ENCODE measurements at regions not wholly inside any gene's neighbourhood (a gene's known extent, or its start where the extent isn't known, plus 50 kb on each side); places are given as distances from the start of the nearest gene placed in this dataset.

DNA sequence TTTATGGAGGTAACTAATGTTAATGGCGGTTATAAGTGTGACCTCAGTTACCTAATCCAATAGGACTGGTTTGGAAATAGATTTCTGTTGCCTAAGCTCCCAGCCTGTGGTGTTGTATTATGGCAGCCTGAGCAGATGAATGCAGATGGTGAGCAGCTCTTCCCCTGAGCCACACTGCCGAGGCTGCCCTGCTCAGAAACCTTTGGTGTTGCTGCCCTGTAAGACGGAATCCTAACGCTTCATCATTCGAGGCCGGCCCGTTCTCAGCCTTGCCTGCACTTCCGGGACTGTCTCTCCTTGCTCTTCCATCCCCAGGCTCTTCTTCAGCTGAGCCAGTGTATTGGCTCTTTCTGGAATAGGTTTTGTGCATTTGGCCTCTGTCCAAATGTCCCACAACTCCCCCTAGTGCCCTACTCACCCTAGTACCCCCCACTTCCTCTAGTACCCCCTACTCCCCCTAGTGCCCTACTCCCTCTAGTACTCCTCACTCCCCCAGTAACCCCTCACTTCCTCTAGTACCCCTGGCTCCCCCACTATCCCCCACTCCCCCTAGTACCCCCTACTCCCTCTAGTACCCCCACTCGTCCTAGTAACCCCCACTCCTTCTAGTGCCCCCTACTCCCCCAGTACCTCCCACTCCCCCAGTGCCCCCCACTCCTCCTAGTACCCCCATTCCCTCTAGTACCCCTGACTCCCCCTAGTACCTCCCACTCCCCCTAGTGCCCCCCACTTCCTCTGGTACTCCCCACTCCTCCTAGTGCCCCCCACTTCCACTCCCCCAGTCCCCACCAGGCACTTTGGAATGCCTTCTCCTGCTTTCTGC, 106.0 kb upstream of the TAF1B start:
- no peaks in the 10 kb centered on the region for H3K27me3 ChIP-seq (ENCODE audit: control insufficient read depth in 1 of 2, insufficient read depth in 2 of 2, low read length in 2 of 2)
- H3K36me3 ChIP-seq (ENCODE audit: control insufficient read depth in 1 of 2, insufficient read depth in 2 of 2, low read length in 2 of 2): no peaks in the 10 kb centered on the region
- no peak overlapping the region for H3K27ac ChIP-seq (ENCODE audit: low read depth, low read length)
- no peak overlapping the region for H3K4me3 ChIP-seq (ENCODE audit: low read depth in 1 of 2, low read length in 2 of 2)
- H3K4me1 ChIP-seq (ENCODE audit: control insufficient read depth in 1 of 2, insufficient read depth in 2 of 2, low read length in 2 of 2): peaks cover 6 to 19% of the 10 kb centered on the region in 2 donors
- no peak overlapping the region for H3K9ac ChIP-seq (ENCODE audit: low read depth in 1 of 2, low read length in 2 of 2)
- no peaks in the 10 kb centered on the region for H3K9me3 ChIP-seq (ENCODE audit: control insufficient read depth in 1 of 2, low read length in 2 of 2)

- Histone ChIP-seq H3K27ac (ENCODE audit: low read depth, low read length) (no peak overlapping the region), H3K4me3 (ENCODE audit: low read depth in 1 of 2, low read length in 2 of 2) (no peak overlapping the region), H3K9me3 (ENCODE audit: control insufficient read depth in 1 of 2, low read length in 2 of 2) (no peaks in the 10 kb centered on the region), H3K4me1 (ENCODE audit: control insufficient read depth in 1 of 2, insufficient read depth in 2 of 2, low read length in 2 of 2) (peaks cover 6 to 19% of the 10 kb centered on the region in 2 donors), H3K36me3 (ENCODE audit: control insufficient read depth in 1 of 2, insufficient read depth in 2 of 2, low read length in 2 of 2) (no peaks in the 10 kb centered on the region), H3K27me3 (ENCODE audit: control insufficient read depth in 1 of 2, insufficient read depth in 2 of 2, low read length in 2 of 2) (no peaks in the 10 kb centered on the region), H3K9ac (ENCODE audit: low read depth in 1 of 2, low read length in 2 of 2) (no peak overlapping the region)
Measured at GRCh38 chr2:9738062-9738461, 105.2 kb upstream of the TAF1B start.

- H3K27ac ChIP-seq (ENCODE audit: low read depth, low read length): no peak overlapping the region
- no peaks in the 10 kb centered on the region for H3K36me3 ChIP-seq (ENCODE audit: control insufficient read depth in 1 of 2, insufficient read depth in 2 of 2, low read length in 2 of 2)
Measured at GRCh38 chr2:9738535-9739496, 104.5 kb upstream of the TAF1B start.

DNA sequence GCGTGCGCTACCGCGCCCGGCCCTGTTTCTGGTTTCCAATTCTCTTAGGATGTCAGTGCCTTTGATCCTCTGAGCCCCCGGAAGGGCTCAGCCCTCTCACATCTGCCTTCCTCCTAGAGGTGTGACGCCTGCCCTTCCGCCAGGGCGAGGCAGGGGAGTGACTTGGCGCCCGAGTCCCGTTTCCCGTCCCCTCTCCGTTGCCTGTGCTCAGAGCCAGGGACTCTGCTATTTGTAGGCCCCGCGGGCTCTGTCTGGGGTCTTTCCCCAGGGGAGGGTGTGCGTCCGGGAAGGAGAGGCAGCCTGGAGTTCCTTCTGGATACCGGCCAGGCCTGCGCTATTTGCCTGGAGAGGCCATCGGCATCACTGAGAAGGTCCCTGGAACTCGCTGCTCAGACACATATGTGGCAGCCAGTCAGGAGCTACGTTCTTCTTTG, 103.7 kb upstream of the TAF1B start:
- Histone ChIP-seq H3K9ac (ENCODE audit: low read depth in 1 of 2, low read length in 2 of 2) (peak overlapping the region; percentile 37 to 69), H3K27me3 (ENCODE audit: control insufficient read depth in 1 of 2, insufficient read depth in 2 of 2, low read length in 2 of 2) (no peaks in the 10 kb centered on the region), H3K4me1 (ENCODE audit: control insufficient read depth in 1 of 2, insufficient read depth in 2 of 2, low read length in 2 of 2) (peaks cover 6 to 23% of the 10 kb centered on the region in 2 donors), H3K36me3 (ENCODE audit: control insufficient read depth in 1 of 2, insufficient read depth in 2 of 2, low read length in 2 of 2) (no peaks in the 10 kb centered on the region), H3K4me3 (ENCODE audit: low read depth in 1 of 2, low read length in 2 of 2) (peak overlapping the region; percentile 60 to 71), H3K9me3 (ENCODE audit: control insufficient read depth in 1 of 2, low read length in 2 of 2) (no peaks in the 10 kb centered on the region), H3K27ac (ENCODE audit: low read depth, low read length) (no peak overlapping the region)

More at GRCh38 chr2:9738535-9739496, 104.5 kb upstream of the TAF1B start:
- H3K9ac ChIP-seq (ENCODE audit: low read depth in 1 of 2, low read length in 2 of 2): peak overlapping the region; percentile 37 to 69
- no peaks in the 10 kb centered on the region for H3K9me3 ChIP-seq (ENCODE audit: control insufficient read depth in 1 of 2, low read length in 2 of 2)
- H3K4me3 ChIP-seq (ENCODE audit: low read depth in 1 of 2, low read length in 2 of 2): peak overlapping the region; percentile 60 to 71
- H3K27me3 ChIP-seq (ENCODE audit: control insufficient read depth in 1 of 2, insufficient read depth in 2 of 2, low read length in 2 of 2): no peaks in the 10 kb centered on the region
- peaks cover 6 to 19% of the 10 kb centered on the region in 2 donors for H3K4me1 ChIP-seq (ENCODE audit: control insufficient read depth in 1 of 2, insufficient read depth in 2 of 2, low read length in 2 of 2)

- Histone ChIP-seq H3K27ac (ENCODE audit: low read depth, low read length) (no peak overlapping the region), H3K9me3 (ENCODE audit: control insufficient read depth in 1 of 2, low read length in 2 of 2) (no peaks in the 10 kb centered on the region), H3K4me3 (ENCODE audit: low read depth in 1 of 2, low read length in 2 of 2) (no peak overlapping the region), H3K4me1 (ENCODE audit: control insufficient read depth in 1 of 2, insufficient read depth in 2 of 2, low read length in 2 of 2) (peaks cover 6 to 26% of the 10 kb centered on the region in 2 donors), H3K9ac (ENCODE audit: low read depth in 1 of 2, low read length in 2 of 2) (no peak overlapping the region), H3K36me3 (ENCODE audit: control insufficient read depth in 1 of 2, insufficient read depth in 2 of 2, low read length in 2 of 2) (no peaks in the 10 kb centered on the region), H3K27me3 (ENCODE audit: control insufficient read depth in 1 of 2, insufficient read depth in 2 of 2, low read length in 2 of 2) (no peaks in the 10 kb centered on the region)
Measured at GRCh38 chr2:9740382-9741073, 102.7 kb upstream of the TAF1B start.

DNA sequence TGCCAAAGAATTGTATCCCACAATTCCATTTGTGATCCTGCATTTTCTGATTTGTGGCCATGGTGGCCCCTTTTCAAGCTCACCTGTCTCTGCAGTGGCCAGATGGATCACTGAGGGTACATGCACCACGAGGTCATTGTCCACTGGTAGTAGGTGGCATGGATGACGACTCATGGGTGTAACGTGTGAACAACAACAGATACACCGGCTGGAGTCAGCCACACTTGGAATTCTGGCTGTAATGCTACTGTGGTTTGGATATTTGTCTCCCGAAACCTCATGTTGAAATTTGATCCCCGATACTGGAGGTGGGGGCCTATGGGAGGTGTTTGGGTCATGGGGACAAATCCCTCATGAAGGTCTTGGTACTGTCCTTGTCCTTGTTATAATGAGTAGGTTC, 102.2 kb upstream of the TAF1B start:
- H3K9ac ChIP-seq (ENCODE audit: low read depth in 1 of 2, low read length in 2 of 2): no peak overlapping the region
- no peak overlapping the region for H3K4me3 ChIP-seq (ENCODE audit: low read depth in 1 of 2, low read length in 2 of 2)
- no peaks in the 10 kb centered on the region for H3K9me3 ChIP-seq (ENCODE audit: control insufficient read depth in 1 of 2, low read length in 2 of 2)
- no peaks in the 10 kb centered on the region for H3K27me3 ChIP-seq (ENCODE audit: control insufficient read depth in 1 of 2, insufficient read depth in 2 of 2, low read length in 2 of 2)
- peaks cover 6 to 26% of the 10 kb centered on the region in 2 donors for H3K4me1 ChIP-seq (ENCODE audit: control insufficient read depth in 1 of 2, insufficient read depth in 2 of 2, low read length in 2 of 2)
- no peaks in the 10 kb centered on the region for H3K36me3 ChIP-seq (ENCODE audit: control insufficient read depth in 1 of 2, insufficient read depth in 2 of 2, low read length in 2 of 2)
- H3K27ac ChIP-seq (ENCODE audit: low read depth, low read length): no peak overlapping the region

DNA sequence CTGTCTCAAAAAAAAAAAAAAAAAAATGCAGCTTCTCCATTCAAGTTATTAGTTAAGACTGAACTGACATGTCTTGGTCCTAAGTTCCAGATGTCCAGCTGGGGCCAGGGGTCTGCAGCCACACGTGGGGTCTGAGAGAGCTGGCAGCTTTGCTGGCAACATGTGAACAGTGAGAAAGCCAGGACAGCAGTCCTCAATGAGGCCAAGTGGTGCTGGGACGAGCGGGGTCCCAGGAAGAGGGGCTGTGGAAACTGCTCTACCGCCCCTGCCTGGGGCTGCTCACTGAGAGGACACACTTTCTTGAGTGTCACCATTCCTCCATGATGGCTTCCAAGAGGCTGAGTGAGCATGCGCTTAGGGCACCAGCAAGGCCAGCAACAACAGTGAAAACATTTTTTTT, 100.7 kb upstream of the TAF1B start:
- H3K9ac ChIP-seq (ENCODE audit: low read depth in 1 of 2, low read length in 2 of 2): no peak overlapping the region
- peaks cover 6 to 26% of the 10 kb centered on the region in 2 donors for H3K4me1 ChIP-seq (ENCODE audit: control insufficient read depth in 1 of 2, insufficient read depth in 2 of 2, low read length in 2 of 2)
- no peak overlapping the region for H3K4me3 ChIP-seq (ENCODE audit: low read depth in 1 of 2, low read length in 2 of 2)
- no peaks in the 10 kb centered on the region for H3K36me3 ChIP-seq (ENCODE audit: control insufficient read depth in 1 of 2, insufficient read depth in 2 of 2, low read length in 2 of 2)
- no peak overlapping the region for H3K27ac ChIP-seq (ENCODE audit: low read depth, low read length)
- H3K9me3 ChIP-seq (ENCODE audit: control insufficient read depth in 1 of 2, low read length in 2 of 2): no peaks in the 10 kb centered on the region
- H3K27me3 ChIP-seq (ENCODE audit: control insufficient read depth in 1 of 2, insufficient read depth in 2 of 2, low read length in 2 of 2): no peaks in the 10 kb centered on the region

DNA sequence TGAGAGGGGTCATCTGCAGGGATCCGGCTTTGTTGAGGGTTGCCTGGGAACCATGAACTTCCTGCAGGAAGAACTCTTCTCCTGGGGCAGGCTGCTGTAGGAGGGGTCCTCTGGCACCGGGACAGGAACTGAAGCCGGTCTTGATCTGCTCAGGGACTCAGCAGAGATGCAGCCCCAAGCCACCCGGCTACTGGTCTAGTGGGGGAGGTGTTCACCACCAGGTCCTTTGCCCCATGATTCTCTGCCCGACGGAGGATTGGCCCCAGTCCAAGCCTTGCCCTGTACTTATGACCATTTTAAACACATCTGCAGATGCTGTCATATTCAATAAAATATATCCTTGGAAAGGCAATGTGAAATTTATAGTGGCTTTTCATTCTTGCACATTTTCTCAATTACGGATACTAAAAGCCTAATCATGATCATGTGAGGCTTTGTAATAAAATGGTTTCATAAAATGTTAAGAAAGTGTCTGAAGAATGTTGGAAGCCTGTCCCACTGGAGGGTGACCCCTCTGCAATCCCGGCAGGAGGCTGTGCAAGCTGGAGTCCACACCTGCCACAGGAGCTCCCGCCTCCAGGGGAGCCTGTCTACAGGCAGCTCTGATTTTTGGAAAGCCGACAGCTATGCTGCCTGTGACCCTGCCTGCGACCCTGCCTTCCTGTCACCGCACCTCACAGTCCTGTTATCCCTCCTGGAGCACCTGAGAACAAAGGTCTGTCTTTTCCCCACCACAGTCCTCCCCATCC, 98.8 kb upstream of the TAF1B start:
- Histone ChIP-seq H3K36me3 (ENCODE audit: control insufficient read depth in 1 of 2, insufficient read depth in 2 of 2, low read length in 2 of 2) (no peaks in the 10 kb centered on the region), H3K9ac (ENCODE audit: low read depth in 1 of 2, low read length in 2 of 2) (no peak overlapping the region), H3K27me3 (ENCODE audit: control insufficient read depth in 1 of 2, insufficient read depth in 2 of 2, low read length in 2 of 2) (no peaks in the 10 kb centered on the region), H3K9me3 (ENCODE audit: control insufficient read depth in 1 of 2, low read length in 2 of 2) (no peaks in the 10 kb centered on the region), H3K4me1 (ENCODE audit: control insufficient read depth in 1 of 2, insufficient read depth in 2 of 2, low read length in 2 of 2) (peaks cover 6 to 15% of the 10 kb centered on the region in 2 donors), H3K27ac (ENCODE audit: low read depth, low read length) (no peak overlapping the region), H3K4me3 (ENCODE audit: low read depth in 1 of 2, low read length in 2 of 2) (no peak overlapping the region)

DNA sequence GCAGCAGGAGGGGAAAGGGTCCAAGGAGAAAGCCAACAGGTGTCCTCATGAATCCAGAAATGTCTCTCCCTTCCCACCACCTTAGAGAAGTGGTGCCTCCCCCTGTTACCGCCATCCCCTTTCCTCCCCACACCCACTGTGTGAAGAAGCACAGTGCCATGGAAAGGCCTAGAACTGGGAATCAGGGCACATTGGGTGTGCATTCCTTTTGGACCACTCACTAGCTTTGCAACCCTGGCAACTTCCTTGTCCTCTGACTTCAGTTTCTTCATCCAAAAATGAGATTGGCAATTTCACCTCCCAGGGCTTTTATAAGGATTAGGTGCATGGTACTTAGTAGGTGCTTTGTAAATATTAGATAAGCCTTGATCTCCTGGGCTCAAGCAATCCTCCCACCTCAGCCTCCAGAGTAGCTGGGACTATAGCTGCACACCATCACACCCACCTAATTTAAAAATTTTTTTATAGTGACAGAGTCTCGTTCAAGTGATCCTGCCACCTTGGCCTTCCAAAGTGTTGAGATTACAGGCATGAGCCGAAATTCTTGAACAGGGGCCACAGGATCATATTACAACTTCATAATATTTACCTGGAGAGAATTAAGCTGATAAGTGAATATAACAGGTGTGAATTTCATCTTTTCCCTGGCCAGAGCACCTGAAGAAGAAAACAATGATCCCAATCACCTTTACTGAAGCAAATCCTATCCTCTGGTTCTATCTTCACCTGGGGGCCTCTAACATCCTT, 97.9 kb upstream of the TAF1B start:
- Histone ChIP-seq H3K27me3 (ENCODE audit: control insufficient read depth in 1 of 2, insufficient read depth in 2 of 2, low read length in 2 of 2) (no peaks in the 10 kb centered on the region), H3K4me1 (ENCODE audit: control insufficient read depth in 1 of 2, insufficient read depth in 2 of 2, low read length in 2 of 2) (peaks cover 6 to 11% of the 10 kb centered on the region in 2 donors), H3K4me3 (ENCODE audit: low read depth in 1 of 2, low read length in 2 of 2) (no peak overlapping the region), H3K36me3 (ENCODE audit: control insufficient read depth in 1 of 2, insufficient read depth in 2 of 2, low read length in 2 of 2) (no peaks in the 10 kb centered on the region), H3K9ac (ENCODE audit: low read depth in 1 of 2, low read length in 2 of 2) (no peak overlapping the region), H3K27ac (ENCODE audit: low read depth, low read length) (no peak overlapping the region), H3K9me3 (ENCODE audit: control insufficient read depth in 1 of 2, low read length in 2 of 2) (no peaks in the 10 kb centered on the region)

All from duodenal mucosa (tissue), 2 donors.